ENCODE measurements at regions not wholly inside any gene's neighbourhood (a gene's known extent, or its start where the extent isn't known, plus 50 kb on each side); places are given as distances from the start of the nearest gene placed in this dataset.

- TF ChIP-seq POLR2A (IDR thresholded peaks at IDR 0.05; ENCODE audit: low read length) (no peak), GATA1 (IDR thresholded peaks at IDR 0.05; ENCODE audit: low read depth, low read length) (no peak)
These were observed 285.5 kb upstream of the TAC1 start for GRCh38 chr7:97446361-97446760.
